ENCODE measurements at regions not wholly inside any gene's neighbourhood (a gene's known extent, or its start where the extent isn't known, plus 50 kb on each side); places are given as distances from the start of the nearest gene placed in this dataset.
A peak's percentile ranks its signal among the peaks of the same experiment; 100 is the strongest.

DNA sequence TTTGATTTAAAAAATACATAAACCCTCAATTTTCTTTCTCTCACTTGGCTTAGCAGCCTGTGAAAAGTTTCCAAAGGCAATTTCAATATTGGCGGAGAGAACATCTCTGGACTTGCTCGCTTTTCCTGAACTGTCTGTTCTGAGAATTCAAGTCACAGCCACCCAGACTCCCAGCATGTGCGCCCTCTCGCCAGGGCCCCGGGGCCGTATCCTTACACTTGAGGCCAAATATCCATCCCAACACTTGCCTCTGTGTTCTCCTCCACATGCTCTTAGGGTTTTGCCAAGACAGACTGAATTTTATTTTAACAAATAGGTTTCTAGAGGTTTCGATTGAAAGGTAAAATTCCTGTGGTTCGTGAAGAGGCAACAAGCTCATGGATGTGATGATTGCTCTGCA, 111.5 kb upstream of the GPR26 start:
- H3K4me3 ChIP-seq (ENCODE audit: low read depth, poor library complexity, severe bottlenecking): no peak overlapping the region
- peak in 1 of 2 donors; percentile 42 for DNase-seq (ENCODE audit: low spot score in 2 of 2)
- TF ChIP-seq, protein P1, sequence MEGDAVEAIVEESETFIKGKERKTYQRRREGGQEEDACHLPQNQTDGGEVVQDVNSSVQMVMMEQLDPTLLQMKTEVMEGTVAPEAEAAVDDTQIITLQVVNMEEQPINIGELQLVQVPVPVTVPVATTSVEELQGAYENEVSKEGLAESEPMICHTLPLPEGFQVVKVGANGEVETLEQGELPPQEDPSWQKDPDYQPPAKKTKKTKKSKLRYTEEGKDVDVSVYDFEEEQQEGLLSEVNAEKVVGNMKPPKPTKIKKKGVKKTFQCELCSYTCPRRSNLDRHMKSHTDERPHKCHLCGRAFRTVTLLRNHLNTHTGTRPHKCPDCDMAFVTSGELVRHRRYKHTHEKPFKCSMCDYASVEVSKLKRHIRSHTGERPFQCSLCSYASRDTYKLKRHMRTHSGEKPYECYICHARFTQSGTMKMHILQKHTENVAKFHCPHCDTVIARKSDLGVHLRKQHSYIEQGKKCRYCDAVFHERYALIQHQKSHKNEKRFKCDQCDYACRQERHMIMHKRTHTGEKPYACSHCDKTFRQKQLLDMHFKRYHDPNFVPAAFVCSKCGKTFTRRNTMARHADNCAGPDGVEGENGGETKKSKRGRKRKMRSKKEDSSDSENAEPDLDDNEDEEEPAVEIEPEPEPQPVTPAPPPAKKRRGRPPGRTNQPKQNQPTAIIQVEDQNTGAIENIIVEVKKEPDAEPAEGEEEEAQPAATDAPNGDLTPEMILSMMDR (IDR thresholded peaks at IDR 0.05): no peak
- TF ChIP-seq POLR2A (IDR thresholded peaks at IDR 0.05): no peak
- WGBS, 2 donors: 37 to 48% methylated on average over 8 of the region's 8 CpGs
- intact Hi-C loops (cut with DNase I; ENCODE audit: low total_unique reads): loop anchor here (5.0 to 10.0 kb wide), 2 partner anchors 422 to 510 kb away; no protein-coding TSS in a partner anchor

DNA sequence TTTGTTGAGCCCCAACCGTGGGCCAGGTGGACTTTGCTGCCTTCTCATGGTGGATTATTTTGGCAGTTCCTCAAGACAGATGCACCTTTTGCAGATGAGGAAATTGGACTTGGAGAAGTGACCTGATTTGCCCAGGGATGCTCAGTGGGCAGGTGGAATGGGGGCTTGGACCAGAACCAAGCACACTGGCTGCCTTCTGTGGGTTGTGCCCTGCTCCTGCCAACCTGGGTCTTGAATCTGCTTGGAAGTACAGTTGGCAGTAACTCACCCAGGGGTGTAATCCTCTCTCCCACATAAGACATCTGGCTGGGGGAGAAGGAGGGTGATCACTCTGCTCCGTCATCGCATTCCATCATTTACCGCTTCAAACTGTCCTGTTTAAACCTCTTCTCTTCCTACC, 110.5 kb upstream of the GPR26 start:
- H3K4me3 ChIP-seq (ENCODE audit: low read depth, poor library complexity, severe bottlenecking): no peak overlapping the region
- intact Hi-C loops (cut with DNase I; ENCODE audit: low total_unique reads): loop anchor here (5.0 to 10.0 kb wide), 2 partner anchors 423 to 511 kb away; no protein-coding TSS in a partner anchor
- DNase-seq (ENCODE audit: low spot score in 2 of 2): peak in 1 of 2 donors; percentile 52
- 76 to 85% methylated on average over 4 of the region's 4 CpGs for WGBS, 2 donors
- no peak for TF ChIP-seq POLR2A (IDR thresholded peaks at IDR 0.05)
- TF ChIP-seq, protein P1 (IDR thresholded peaks at IDR 0.05): no peak

DNA sequence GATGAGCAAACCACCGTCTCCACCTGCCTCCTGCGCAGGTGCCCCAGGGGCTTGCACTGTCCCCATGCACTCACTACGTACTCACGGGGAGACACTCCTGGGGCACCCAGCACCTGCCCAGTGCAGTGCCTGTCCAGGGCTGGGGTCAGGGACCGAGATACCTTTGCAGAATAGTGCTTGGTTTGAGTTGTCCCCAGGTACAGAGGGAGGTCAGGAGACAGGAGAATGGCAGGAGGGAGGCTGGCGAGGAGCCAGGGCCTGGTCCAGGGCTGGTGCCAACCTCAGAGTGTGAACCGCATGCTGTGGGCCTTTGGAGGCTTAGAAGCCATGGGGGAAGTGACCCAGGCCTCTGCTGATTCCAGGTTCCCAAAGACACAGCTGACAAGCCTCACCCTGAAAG, 110.1 kb upstream of the GPR26 start:
- TF ChIP-seq, protein P1 (IDR thresholded peaks at IDR 0.05): no peak
- TF ChIP-seq POLR2A (IDR thresholded peaks at IDR 0.05): no peak
- intact Hi-C loops (cut with DNase I; ENCODE audit: low total_unique reads): loop anchor here (5.0 to 10.0 kb wide), 2 partner anchors 424 to 511 kb away; no protein-coding TSS in a partner anchor
- H3K4me3 ChIP-seq (ENCODE audit: low read depth, poor library complexity, severe bottlenecking): no peak overlapping the region
- peak in 1 of 2 donors; percentile 79 for DNase-seq (ENCODE audit: low spot score in 2 of 2)
- 78 to 81% methylated on average over 7 of the region's 7 CpGs for WGBS, 2 donors

DNA sequence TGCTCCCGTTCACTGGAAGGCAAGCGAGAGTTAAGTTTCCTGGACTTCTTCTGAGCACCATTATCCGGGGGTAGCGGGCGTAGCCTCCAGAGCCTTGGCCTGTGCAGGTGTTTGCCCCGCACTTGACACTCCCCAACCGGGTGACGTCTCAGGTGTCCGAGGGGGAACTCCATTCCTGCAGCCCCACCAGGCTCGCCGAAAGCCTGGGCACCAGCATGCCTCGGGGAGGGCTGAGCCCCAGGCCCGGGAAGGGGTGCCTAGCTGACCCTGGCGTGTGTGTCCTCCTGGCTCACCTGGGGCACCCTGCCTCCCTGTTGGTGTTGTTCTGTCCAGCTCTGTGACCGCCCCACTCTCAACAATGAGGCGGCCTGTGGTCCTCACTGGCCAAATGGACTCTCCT, 109.4 kb upstream of the GPR26 start:
- H3K4me3 ChIP-seq (ENCODE audit: low read depth, poor library complexity, severe bottlenecking): no peak overlapping the region
- 75 to 81% methylated on average over 12 to 14 of the region's 16 CpGs for WGBS, 2 donors
- no peak for TF ChIP-seq POLR2A (IDR thresholded peaks at IDR 0.05)
- TF ChIP-seq, protein P1 (IDR thresholded peaks at IDR 0.05): no peak
- peak in 1 of 2 donors; percentile 76 for DNase-seq (ENCODE audit: low spot score in 2 of 2)
- intact Hi-C loops (cut with DNase I; ENCODE audit: low total_unique reads): loop anchor here (5.0 to 10.0 kb wide), 2 partner anchors 424 to 512 kb away; no protein-coding TSS in a partner anchor

DNA sequence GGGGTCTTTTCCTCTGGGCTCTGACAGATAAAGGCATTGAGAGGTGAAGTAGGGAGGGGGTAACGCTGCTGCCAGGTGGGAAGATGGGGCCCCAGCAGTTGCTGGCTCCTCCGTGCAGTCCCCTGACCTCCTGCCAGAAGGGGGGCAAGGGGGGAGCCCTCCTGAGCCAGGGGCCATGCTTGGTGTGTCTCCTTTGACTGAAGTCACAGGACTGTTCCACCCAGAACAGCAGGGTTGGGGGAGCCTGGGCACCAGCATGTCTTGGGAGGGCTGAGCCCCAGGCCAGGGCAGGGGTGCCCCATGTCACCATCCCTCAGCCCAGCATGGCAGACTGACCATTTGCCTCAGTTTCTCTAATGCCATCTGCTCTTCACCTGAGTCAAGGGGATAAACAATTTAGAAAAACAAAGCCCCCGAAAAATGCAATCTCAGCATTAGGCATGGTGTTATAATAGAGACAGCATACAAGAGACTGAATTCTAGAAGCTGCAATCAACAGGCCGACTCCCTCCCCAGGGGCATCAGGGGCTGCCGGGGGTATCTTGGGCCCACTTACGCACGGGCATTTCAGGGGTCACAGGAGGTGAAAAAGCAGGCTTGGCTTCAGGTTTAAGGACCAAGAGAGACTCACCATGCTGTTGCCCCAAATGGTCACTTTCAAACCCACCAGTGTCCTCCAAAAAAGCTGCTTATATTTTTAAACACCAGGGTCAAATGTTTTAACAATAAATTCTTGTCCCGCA, 108.6 kb upstream of the GPR26 start:
- 75 to 83% methylated on average over 8 of the region's 8 CpGs for WGBS, 2 donors
- H3K4me3 ChIP-seq (ENCODE audit: low read depth, poor library complexity, severe bottlenecking): no peak overlapping the region
- TF ChIP-seq, protein P1 (IDR thresholded peaks at IDR 0.05): no peak
- TF ChIP-seq POLR2A (IDR thresholded peaks at IDR 0.05): no peak
- peak in 1 of 2 donors; percentile 79 for DNase-seq (ENCODE audit: low spot score in 2 of 2)
- intact Hi-C loops (cut with DNase I; ENCODE audit: low total_unique reads): loop anchor here (5.0 to 10.0 kb wide), 2 partner anchors 425 to 513 kb away; no protein-coding TSS in a partner anchor

Data from lower leg skin (tissue), 4 donors.